Esophagus mucosa (tissue), 1 donor: ENCODE measurements at regions not wholly inside any gene's neighbourhood (a gene's known extent, or its start where the extent isn't known, plus 50 kb on each side); places are given as distances from the start of the nearest gene placed in this dataset.
A peak's percentile ranks its signal among the peaks of the same experiment; 100 is the strongest.
"Not testable (repeated sequence)": the region's sequence is repeated elsewhere in the genome, so short reads cannot be mapped to it uniquely, and the experiment has no call there.

ENCODE experiments used
- ATAC-seq: fragments of 200-7000 bp; cut with Tn5 transposase; one replicate; pipeline ENCODE4 v1.9.1; 2020
- donor health status: DM: yes; HTN: yes; CAD: no.

DNA sequence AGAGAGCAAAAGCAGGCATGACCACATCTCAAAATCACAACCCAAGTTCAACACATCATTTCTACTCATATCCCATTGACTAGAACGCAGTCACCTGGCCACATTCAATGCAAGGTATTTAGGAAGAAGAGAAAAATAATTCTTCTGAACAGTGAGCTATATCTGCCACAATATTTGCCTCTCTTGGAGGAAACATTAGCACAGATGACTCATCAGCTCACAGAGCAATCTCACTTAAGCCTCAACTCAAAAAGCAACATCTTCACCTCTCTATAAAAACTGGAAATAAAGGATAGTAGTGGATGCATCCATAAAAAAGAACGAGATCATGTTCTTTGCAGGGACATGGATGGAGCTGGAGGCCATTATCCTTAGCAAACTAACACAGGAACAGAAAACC lies 143.9 kb upstream of the FMN2 start:
- ATAC-seq: no peak

DNA sequence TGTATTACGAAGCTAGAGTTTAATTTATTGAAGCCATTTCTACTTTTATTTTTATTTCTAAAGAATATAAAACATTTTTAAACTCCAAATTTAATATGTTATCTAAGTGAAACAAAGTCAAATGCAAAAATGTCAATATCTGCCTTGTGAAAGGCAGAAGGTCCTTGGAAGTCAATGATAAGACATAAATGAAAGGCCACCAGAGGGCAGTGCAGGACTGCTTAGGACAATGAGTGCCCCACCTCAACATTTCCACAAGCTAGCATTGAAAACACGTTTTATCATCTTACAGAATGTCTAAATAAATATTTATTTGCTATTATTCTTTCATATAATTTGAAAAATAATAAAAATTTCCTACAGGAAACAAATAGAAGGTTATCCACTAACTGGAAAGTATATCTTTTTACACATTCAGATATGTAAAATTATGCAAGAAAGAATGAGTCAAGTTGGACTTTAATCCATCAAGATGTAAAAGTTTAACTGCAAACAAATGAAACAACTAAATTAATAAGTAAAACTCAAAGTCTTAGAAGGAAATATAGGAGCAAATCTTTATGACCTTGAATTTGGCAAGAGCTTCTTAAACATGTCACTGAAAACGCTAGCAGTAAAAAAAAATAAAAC lies 140.1 kb upstream of the FMN2 start:
- peak; percentile 52 for ATAC-seq

GRCh38 chr1:239952348-239953308 lies 139.1 kb upstream of the FMN2 start:
- peak; percentile 17 for ATAC-seq

DNA sequence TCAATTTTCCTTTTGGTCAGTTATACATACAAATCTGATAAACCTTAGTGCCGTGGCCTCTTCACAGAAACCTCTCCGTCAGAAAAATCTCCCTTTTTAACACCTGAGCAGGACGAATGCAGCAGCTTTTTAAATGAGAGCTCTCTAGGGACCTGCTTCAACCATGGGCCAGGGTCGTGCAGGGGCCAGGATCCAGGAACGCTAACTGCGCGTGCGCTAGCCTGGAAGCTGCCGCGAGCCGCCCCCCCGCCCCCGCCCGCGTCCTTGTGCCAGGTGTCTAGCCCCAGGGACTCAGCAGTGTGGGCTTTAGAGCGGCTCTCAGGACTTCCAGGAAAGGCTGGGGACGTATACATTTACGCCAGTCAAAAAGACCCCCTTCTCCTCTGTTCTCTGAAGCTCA lies 136.8 kb upstream of the FMN2 start:
- no peak for ATAC-seq

DNA sequence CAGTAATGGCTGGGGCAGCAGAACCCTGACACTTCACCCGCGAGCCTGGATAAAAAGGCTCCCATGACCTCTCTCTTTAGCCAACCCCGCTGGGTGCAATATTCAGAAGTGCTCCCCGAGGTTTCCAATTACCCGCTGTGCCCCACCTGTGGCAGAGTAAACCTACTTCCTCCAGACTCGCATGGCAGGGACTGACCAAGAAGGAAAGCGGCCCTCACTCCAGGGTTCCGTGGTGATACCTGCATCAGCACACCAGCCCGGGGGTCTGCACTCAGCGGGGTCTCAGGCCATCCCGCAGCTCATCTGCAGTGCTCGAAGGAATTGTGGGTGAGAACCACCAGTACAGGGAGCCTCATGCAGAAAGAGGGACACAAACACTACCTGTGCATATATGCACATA lies 136.3 kb upstream of the FMN2 start:
- ATAC-seq: no peak

GRCh38 chr1:239956263-239956662 lies 135.4 kb upstream of the FMN2 start:
- no peak for ATAC-seq

- no peak for ATAC-seq
Observed at GRCh38 chr1:239958063-239958462, 133.6 kb upstream of the FMN2 start.

DNA sequence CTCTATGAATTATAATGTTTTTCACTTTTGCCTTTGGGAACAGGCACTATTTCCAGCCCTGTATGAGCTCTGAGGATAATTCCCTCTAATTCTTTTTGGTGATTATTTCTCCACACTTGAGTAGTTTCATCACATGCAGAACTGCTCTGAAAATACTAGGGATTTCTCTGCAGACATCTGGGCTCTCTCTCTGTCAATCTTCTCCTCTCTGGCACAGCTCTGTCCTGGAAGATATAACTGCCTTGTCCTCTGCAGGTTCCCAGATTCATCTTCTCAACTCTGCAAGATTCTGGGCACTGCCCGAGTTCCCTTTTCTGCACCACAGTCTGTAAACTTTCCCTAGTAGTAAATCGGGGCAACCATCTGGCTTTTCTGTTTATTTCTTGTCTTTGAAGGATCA lies 131.3 kb upstream of the FMN2 start:
- no peak for ATAC-seq

DNA sequence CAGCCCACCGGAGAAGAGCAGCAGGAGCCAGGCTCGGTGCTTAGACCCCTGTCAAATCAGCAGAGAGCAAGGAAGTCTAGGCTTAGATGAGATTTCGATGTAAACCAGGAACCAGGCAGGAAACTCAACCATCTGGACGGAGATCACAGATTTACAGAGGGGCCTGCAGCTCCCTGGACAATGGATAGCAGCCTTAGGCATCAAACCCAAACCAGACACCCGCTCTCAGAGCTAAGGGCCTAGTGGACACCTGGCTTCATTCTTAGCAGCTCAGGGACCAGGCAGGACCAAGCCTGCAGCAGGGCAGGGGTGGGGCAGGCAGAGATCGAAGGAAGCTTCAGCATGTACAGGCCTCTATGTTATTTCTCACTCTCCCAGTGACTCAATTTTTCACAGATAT lies 127.8 kb upstream of the FMN2 start:
- ATAC-seq: no peak

GRCh38 chr1:239976130-239976968 lies 115.3 kb upstream of the FMN2 start:
- no peak for ATAC-seq

DNA sequence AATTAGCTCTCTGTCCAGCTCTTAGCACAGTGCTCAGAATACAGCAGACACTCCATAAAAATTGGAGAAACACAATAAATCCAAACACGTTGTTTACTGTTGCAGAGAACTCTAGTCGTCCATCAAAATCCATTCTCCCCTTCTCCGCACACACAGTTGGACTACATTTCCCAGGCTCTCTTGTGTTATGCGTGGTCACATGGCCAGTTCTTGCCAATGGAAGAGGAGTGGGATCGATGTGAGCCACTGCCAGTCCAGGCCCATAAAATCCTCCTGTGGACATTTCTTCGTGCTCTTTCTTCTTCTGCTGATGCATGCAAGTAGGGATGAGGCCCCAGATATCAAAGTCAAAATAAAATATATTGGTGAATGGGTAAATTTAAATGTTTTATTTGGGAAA lies 114.3 kb upstream of the FMN2 start:
- no peak for ATAC-seq

DNA sequence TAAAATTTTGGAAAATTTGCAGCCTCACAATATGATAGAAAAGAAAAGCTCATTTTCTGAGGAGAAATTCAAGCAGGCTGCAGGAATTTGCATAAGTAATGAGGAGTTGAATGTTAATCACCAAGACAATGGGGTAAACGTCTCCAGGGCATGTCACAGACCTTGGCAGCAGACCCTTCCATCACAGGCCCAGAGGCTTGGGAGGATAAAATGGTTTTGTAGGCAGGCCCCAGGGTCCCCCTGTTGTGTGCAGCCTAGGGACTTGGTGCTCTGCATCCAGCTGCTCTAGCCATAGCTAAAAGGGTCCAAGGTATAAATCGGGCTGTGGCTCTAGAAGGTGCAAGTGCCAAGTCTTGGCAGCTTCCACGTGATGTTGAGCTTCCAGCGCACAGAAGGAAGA lies 112.2 kb upstream of the FMN2 start:
- no peak for ATAC-seq

- no peak for ATAC-seq
Observed at GRCh38 chr1:239982762-239983161, 108.9 kb upstream of the FMN2 start.

GRCh38 chr1:239985044-239985443 lies 106.6 kb upstream of the FMN2 start:
- ATAC-seq: no peak

GRCh38 chr1:239987103-239987745 lies 104.5 kb upstream of the FMN2 start:
- ATAC-seq: no peak

DNA sequence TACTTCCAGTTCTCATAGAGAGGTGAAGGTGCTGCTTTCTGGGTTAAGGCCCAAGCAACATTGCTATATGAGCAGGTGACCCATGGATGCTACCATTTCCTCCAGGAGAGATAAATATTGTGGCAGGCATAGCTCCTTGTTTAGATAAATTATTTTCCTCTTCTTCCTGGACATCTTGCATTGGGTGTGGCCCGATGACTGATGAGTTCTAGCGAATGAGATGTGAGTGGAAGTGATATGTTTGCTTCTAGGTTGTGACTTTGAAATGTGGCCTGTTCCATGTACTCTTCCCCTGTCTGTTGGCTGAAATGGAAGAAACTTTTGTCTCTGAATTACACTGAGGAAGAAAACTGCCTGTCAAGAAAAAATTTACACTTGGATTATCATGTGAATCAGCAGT lies 101.7 kb upstream of the FMN2 start:
- no peak for ATAC-seq

DNA sequence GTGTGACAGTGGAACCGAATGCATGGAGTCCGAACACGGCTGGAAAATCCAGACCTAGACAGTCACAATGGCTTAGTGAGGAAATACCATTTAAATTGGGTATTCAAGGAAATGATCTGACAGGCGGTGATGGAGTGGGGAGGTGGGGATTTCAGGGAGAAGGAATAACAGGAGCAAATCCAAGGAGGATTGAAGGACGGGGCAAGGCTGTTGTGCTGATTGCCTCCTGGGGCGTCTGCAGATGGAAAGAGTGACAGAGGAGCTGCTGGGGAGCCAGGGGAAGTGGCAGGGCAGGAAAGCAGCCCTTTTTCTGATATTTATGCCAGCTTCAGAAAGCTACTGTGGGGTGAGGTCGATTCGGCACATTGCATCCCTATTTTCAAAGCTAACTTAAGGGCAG lies 99.1 kb upstream of the FMN2 start:
- not testable (repeated sequence) for ATAC-seq

- ATAC-seq: no peak
Observed at GRCh38 chr1:239993366-239993765, 98.3 kb upstream of the FMN2 start.

DNA sequence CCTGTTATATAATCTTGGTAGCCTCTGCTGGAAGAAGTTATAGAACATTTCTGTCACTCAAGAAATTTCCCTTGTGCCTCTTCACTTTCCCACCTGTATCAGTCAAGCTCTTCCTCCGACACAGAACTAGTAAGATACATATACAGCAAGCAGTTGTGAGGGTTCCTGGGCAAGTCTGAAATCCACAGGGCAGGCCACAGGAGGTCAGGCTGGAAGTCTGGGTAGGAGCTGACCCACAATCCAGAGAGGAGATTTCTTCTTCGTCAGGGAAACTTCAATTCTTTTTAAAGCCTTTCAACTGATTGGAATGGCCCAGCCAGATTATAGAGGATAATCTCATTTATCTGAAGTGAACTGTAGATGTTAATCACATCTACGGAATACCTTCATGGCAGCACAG lies 96.4 kb upstream of the FMN2 start:
- no peak for ATAC-seq

DNA sequence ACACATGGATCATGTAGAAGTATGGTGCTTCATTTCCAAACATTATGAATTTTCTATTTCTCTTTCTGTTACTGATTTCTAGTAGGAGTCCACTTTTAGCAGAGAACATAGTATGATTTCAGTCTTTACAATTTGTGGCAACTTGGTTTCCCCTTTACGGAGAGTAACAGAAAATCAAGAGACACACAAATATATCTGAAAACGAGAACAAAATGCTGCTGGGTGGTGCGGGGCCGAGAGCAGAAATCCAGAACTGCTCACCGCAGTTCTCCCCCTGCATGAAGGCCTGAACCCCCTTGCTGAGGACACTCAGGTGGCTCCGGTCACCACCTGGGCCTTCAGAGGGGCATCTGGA lies 94.5 kb upstream of the FMN2 start:
- ATAC-seq: no peak

DNA sequence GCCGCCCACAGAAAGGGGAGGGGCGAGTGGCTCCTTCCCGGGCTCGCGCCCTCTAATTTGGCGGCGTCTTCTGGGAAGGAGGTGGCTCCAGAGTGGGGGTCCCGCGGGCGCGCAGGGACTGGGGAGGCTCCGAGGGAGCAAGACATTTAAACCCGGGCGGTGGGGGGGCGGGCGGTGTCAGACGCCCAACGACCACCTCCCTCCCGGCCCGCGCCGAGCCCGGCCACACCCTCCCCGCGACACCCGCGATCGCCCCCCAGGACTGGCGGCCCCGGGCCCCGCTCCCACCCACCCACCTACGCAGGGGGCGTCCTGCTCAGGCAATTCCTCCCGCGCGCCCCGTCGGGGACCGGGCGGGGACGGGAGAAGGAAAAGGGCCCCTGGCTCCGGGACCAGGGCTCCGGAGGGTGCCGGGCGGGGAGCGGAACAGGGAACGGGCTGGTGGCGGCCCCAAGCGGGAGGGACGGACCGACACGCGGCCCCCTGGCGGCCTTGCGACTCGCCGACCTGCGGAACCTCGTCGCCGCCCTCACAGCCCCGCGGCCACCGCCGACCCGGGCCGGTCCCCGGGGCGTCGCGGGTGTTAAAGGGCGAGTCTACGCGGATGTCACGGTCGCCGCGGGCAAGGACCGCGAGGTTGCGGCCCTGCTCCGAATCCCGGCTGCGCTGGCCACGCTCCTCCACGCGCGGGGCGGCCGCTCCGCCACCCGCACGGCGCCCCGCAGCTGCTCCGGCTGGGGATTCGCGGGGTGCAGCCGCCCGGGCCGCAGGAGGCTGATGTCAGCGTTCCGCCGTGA lies 94.0 kb upstream of the FMN2 start:
- ATAC-seq: no peak

DNA sequence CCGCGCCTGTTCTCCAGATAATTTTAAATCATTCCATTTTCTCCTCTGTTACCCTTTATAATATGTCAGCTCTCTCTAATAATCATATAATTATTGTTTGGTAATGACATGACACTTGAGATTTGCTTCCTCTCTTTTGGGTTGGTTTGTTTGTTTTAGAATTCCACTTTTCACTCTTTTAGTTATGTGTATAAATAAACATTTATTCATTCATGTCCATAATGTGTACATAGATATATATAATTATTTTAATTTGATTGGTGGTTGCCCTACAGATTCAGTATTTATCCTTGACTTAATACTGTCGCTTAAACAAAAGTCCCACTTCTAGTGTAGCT lies 93.4 kb upstream of the FMN2 start:
- no peak for ATAC-seq
